GM12878 (cell line): ENCODE measurements at regions not wholly inside any gene's neighbourhood (a gene's known extent, or its start where the extent isn't known, plus 50 kb on each side); places are given as distances from the start of the nearest gene placed in this dataset.
A peak's percentile ranks its signal among the peaks of the same experiment; 100 is the strongest.

Experiments
- BHLHE40 ChIP-seq, 2 experiments: fragments of 450-650 bp in 1 of 2; IDR thresholded peaks; 2 replicates each; pipeline ENCODE4 v1.6.1; 2011 to 2017; ENCODE audit warnings: low read depth in 2 of 2, borderline replicate concordance in 1 of 2, improper control_type of control experiment in 1 of 2, low read length in 1 of 2, mild to moderate bottlenecking in 1 of 2
- CBX3 ChIP-seq: fragments of 200-600 bp; sonication (generic); IDR thresholded peaks from 2 replicates; pipeline ENCODE4 v1.6.1; 2016; ENCODE audit warnings: low read depth, borderline replicate concordance
- EED ChIP-seq: sonication (generic); IDR thresholded peaks from 2 replicates; pipeline ENCODE4 v1.6.1; 2016; ENCODE audit warnings: antibody characterized with exemption, low read depth
- EP300 ChIP-seq, 2 experiments: fragments of 150-350 bp in 1 of 2; IDR thresholded peaks; 2 replicates each; pipeline ENCODE4 v1.6.1; 2011 to 2012; ENCODE audit warnings: low read depth in 2 of 2, low read length in 2 of 2, borderline replicate concordance in 1 of 2, improper control_type of control experiment in 1 of 2, inconsistent platforms in 1 of 2; ENCODE audit not compliant: control insufficient read depth in 1 of 2
- EZH2 ChIP-seq: IDR thresholded peaks from 2 replicates; pipeline ENCODE4 v1.6.1; 2012; ENCODE audit warnings: low read depth, mild to moderate bottlenecking, control low read depth, inconsistent platforms, low read length, borderline replicate concordance; ENCODE audit not compliant: control insufficient read depth
- GATAD2B ChIP-seq: fragments of 450-650 bp; conservative IDR thresholded peaks from 2 replicates; pipeline ENCODE4 v1.6.1; 2017; ENCODE audit warnings: low read depth, mild to moderate bottlenecking, moderate library complexity
- HDAC2 ChIP-seq: fragments of 200-600 bp; sonication (generic); IDR thresholded peaks from 2 replicates; pipeline ENCODE4 v1.6.1; 2017
- KDM1A ChIP-seq: fragments of 200-600 bp; sonication (generic); IDR thresholded peaks from 2 replicates; pipeline ENCODE4 v1.6.1; 2016; ENCODE audit warnings: borderline replicate concordance
- POLR2AphosphoS2 ChIP-seq: IDR thresholded peaks from 2 replicates; pipeline ENCODE4 v1.6.1; 2011; ENCODE audit warnings: low read depth, mild to moderate bottlenecking, low read length, improper control_type of control experiment, moderate library complexity
- RAD21 ChIP-seq: IDR thresholded peaks from 2 replicates; pipeline ENCODE4 v1.6.1; 2011; ENCODE audit warnings: mild to moderate bottlenecking, low read depth, low read length, moderate library complexity; ENCODE audit not compliant: insufficient read depth
- SRF ChIP-seq, 2 experiments: IDR thresholded peaks; 2 replicates each; pipeline ENCODE4 v1.6.1; 2011; ENCODE audit warnings: low read depth in 2 of 2, low read length in 2 of 2, mild to moderate bottlenecking in 1 of 2, moderate library complexity in 1 of 2
- STAT1 ChIP-seq: fragments of 450-650 bp; conservative IDR thresholded peaks from 2 replicates; pipeline ENCODE4 v1.6.1; 2014; ENCODE audit warnings: antibody characterized with exemption, mild to moderate bottlenecking
- TCF7 ChIP-seq: IDR thresholded peaks from 2 replicates; pipeline ENCODE4 v1.6.1; 2014; ENCODE audit warnings: antibody characterized with exemption, borderline replicate concordance
- YY1 ChIP-seq: IDR thresholded peaks from 2 replicates; pipeline ENCODE4 v1.6.1; 2011; ENCODE audit warnings: low read depth, mild to moderate bottlenecking, low read length
- ZBTB40 ChIP-seq: fragments of 450-650 bp; IDR thresholded peaks from 2 replicates; pipeline ENCODE4 v1.6.1; 2016; ENCODE audit warnings: mild to moderate bottlenecking, moderate library complexity, borderline replicate concordance
- ZNF622 ChIP-seq: fragments of 450-650 bp; IDR thresholded peaks from 2 replicates; pipeline ENCODE4 v1.6.1; 2017; ENCODE audit warnings: mild to moderate bottlenecking, inconsistent platforms
- TF ChIP-seq, protein P1 (sequence below): fragments of 450-650 bp; IDR thresholded peaks from 2 replicates; pipeline ENCODE4 v1.6.1; 2017; ENCODE audit warnings: mild to moderate bottlenecking, moderate library complexity
- TF ChIP-seq, protein P2 (sequence below): fragments of 450-650 bp; IDR thresholded peaks from 2 replicates; pipeline ENCODE4 v1.6.1; 2018; ENCODE audit warnings: borderline replicate concordance, mild to moderate bottlenecking; ENCODE audit not compliant: partially characterized antibody
- TF ChIP-seq, protein P3 (sequence below): IDR thresholded peaks from 2 replicates; pipeline ENCODE4 v1.6.1; 2011; ENCODE audit warnings: borderline replicate concordance, low read depth, mild to moderate bottlenecking, moderate library complexity, low read length; ENCODE audit not compliant: insufficient read depth, poor library complexity, severe bottlenecking

GRCh38 chr2:8058652-8059051, 623.2 kb upstream of the ID2 start (continued):
- no peak for TF ChIP-seq ZBTB40
- TF ChIP-seq, protein P1, sequence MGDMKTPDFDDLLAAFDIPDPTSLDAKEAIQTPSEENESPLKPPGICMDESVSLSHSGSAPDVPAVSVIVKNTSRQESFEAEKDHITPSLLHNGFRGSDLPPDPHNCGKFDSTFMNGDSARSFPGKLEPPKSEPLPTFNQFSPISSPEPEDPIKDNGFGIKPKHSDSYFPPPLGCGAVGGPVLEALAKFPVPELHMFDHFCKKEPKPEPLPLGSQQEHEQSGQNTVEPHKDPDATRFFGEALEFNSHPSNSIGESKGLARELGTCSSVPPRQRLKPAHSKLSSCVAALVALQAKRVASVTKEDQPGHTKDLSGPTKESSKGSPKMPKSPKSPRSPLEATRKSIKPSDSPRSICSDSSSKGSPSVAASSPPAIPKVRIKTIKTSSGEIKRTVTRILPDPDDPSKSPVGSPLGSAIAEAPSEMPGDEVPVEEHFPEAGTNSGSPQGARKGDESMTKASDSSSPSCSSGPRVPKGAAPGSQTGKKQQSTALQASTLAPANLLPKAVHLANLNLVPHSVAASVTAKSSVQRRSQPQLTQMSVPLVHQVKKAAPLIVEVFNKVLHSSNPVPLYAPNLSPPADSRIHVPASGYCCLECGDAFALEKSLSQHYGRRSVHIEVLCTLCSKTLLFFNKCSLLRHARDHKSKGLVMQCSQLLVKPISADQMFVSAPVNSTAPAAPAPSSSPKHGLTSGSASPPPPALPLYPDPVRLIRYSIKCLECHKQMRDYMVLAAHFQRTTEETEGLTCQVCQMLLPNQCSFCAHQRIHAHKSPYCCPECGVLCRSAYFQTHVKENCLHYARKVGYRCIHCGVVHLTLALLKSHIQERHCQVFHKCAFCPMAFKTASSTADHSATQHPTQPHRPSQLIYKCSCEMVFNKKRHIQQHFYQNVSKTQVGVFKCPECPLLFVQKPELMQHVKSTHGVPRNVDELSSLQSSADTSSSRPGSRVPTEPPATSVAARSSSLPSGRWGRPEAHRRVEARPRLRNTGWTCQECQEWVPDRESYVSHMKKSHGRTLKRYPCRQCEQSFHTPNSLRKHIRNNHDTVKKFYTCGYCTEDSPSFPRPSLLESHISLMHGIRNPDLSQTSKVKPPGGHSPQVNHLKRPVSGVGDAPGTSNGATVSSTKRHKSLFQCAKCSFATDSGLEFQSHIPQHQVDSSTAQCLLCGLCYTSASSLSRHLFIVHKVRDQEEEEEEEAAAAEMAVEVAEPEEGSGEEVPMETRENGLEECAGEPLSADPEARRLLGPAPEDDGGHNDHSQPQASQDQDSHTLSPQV, result no peak
- no peak for TF ChIP-seq POLR2AphosphoS2
- no peak for TF ChIP-seq YY1
- no peak for TF ChIP-seq GATAD2B
- no peak for TF ChIP-seq EP300 (IDR thresholded peaks at IDR 0.05; ENCODE audit: borderline replicate concordance in 1 of 2, control insufficient read depth in 1 of 2, low read depth in 2 of 2, low read length in 2 of 2)
- TF ChIP-seq RAD21, result no peak
- no peak for TF ChIP-seq KDM1A
- TF ChIP-seq CBX3, result no peak
- peak; percentile 36; the same call in 1 of the 2 replicates for TF ChIP-seq EED
- no peak for TF ChIP-seq STAT1
- no peak for TF ChIP-seq TCF7
- peak in 1 of 2 experiments; percentile 8; a peak in 1 of 4 replicates for TF ChIP-seq BHLHE40 (IDR thresholded peaks at IDR 0.05; ENCODE audit: borderline replicate concordance in 1 of 2, low read depth in 2 of 2, low read length in 1 of 2)
- TF ChIP-seq, protein P2, sequence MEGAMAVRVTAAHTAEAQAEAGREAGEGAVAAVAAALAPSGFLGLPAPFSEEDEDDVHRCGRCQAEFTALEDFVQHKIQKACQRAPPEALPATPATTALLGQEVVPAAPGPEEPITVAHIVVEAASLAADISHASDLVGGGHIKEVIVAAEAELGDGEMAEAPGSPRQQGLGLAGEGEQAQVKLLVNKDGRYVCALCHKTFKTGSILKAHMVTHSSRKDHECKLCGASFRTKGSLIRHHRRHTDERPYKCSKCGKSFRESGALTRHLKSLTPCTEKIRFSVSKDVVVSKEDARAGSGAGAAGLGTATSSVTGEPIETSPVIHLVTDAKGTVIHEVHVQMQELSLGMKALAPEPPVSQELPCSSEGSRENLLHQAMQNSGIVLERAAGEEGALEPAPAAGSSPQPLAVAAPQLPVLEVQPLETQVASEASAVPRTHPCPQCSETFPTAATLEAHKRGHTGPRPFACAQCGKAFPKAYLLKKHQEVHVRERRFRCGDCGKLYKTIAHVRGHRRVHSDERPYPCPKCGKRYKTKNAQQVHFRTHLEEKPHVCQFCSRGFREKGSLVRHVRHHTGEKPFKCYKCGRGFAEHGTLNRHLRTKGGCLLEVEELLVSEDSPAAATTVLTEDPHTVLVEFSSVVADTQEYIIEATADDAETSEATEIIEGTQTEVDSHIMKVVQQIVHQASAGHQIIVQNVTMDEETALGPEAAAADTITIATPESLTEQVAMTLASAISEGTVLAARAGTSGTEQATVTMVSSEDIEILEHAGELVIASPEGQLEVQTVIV, result no peak
- TF ChIP-seq SRF (IDR thresholded peaks at IDR 0.05; ENCODE audit: low read depth in 2 of 2, low read length in 2 of 2), result no peak
- TF ChIP-seq, protein P3, sequence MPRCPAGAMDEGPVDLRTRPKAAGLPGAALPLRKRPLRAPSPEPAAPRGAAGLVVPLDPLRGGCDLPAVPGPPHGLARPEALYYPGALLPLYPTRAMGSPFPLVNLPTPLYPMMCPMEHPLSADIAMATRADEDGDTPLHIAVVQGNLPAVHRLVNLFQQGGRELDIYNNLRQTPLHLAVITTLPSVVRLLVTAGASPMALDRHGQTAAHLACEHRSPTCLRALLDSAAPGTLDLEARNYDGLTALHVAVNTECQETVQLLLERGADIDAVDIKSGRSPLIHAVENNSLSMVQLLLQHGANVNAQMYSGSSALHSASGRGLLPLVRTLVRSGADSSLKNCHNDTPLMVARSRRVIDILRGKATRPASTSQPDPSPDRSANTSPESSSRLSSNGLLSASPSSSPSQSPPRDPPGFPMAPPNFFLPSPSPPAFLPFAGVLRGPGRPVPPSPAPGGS, result no peak
- no peak for TF ChIP-seq HDAC2
- no peak for TF ChIP-seq EZH2
- no peak for TF ChIP-seq ZNF622
